ENCODE measurements at regions not wholly inside any gene's neighbourhood (a gene's known extent, or its start where the extent isn't known, plus 50 kb on each side); places are given as distances from the start of the nearest gene placed in this dataset.
"Not testable (repeated sequence)": the region's sequence is repeated elsewhere in the genome, so short reads cannot be mapped to it uniquely, and the experiment has no call there.

DNA sequence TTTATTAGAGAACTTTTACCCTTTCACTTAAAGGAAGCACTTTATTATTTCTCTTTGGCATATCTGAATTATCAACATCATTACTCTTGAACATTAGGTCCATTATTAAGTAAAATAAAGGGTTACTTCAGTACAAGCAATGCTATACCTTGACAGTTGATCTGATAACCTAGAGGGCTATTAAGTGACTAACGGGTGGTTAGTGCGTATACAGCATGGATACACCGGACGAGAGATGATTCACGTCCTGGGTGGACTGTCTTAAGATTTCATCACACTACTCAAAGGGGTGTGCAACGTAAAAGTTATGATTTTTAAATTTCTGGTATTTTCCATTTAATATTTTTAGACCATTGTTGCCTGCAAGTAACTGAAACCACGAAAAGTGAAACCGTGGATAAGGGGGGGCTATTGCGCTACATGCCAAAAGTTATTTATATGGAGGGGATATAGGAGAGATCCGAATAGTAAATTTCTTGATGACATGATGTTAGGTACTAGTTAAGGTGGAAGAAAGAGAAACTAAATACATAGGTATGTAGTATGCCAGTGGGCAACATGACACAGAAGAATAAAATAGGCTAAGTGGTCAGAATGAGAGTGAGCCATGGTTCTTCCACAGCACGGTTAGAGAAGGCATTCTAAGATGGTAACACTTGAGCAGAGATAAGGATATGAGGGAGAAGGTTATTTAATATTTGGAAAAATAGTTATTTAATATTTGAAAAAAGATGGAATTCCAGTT is 230.8 kb upstream of the ANKRD50 start:
- no peak for DNase-seq (ENCODE audit: low spot score)

DNA sequence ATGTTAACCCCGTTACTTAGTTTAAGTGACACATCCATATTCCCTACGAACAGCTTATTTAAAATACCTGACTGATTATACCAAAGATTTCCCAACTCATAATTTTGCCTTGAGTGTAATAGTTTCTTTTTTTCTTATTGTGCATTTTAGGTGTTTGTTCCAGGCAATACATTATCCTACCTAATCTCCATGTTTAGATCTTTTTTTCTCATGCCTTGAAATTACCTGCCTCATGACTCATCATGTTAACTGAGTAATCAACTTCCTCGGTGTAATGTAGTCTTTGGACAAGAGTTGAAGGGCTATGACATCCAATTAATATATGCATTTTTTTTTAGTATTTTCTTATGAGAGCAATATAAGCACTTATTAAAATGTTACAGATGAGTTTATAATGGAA is 228.7 kb upstream of the ANKRD50 start:
- peak; percentile 56 for DNase-seq (ENCODE audit: low spot score)

DNA sequence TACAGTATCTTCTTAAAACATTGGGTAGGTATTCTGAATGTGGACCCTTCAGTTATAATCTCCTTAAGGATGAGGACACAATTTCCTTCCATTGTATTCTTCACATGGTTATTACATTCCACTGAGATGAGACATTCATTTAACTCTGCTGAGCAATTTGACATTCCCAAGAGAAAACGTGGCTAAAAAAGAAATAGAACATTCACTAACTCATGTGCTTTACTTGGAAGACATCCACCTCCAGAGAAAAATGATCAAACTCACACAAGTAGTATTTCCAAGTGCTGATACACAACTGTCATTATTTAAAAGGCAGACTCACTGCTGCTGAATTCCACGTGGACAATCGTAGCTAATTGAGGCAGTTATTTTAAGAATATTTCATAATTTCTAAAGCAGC is 227.9 kb upstream of the ANKRD50 start:
- peak; percentile 95 for DNase-seq (ENCODE audit: low spot score)

DNA sequence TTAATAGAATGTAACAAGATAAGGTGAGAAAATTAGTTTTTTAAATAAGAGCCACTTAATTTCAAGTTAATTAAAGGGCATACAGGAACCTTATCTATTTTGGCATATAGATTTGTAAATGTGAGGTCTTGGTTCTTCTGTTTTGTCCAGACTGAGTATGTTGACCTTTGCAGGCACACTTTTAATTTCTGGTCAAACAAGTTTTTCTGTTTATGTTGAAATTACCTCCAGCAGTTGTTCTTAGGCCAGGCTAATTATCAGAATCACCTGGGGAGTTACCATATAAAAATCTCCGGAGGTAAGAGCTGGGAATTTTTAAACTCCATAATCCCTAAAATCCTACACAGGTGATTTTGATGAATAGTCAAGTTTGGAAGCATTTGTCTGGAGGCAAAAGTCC is 227.4 kb upstream of the ANKRD50 start:
- no peak for DNase-seq (ENCODE audit: low spot score)

DNA sequence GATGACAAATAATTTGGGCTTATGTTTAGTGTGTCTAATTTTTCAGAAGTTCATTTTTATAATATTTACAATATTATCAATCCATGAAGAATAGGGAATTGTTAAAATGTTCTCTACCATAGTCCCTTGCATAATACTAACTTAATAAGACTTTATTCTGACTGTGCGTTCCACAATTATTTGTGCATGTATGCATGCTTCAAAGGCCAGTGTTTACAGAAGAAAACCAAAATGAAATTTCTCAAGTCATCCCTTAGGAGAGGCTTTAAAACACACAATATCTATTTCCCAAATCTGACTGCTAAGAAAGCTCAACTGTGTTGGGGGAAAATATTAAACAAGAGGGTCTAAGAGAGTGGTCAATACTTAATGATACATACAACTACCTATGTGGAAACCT is 226.3 kb upstream of the ANKRD50 start:
- no peak for DNase-seq (ENCODE audit: low spot score)

DNA sequence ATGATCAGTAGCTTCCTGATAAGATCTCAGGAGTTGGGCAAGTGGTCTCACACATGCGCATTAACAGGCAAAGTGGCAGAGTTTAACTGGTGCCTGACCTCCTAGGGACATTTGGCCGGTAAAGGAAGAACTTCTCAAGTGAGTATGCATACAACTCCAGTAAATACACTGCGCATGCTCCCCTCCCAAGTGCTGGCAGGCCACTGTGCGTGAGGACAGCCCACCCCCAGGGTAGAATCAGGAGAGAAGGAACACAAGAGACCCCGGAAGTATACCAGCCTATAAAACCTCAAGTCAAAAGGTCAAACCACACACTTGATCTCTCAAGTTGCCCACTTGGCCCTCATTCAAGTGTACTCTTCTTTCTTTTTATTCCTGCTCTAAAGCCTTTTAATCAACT is 225.5 kb upstream of the ANKRD50 start:
- DNase-seq (ENCODE audit: low spot score): no peak

DNA sequence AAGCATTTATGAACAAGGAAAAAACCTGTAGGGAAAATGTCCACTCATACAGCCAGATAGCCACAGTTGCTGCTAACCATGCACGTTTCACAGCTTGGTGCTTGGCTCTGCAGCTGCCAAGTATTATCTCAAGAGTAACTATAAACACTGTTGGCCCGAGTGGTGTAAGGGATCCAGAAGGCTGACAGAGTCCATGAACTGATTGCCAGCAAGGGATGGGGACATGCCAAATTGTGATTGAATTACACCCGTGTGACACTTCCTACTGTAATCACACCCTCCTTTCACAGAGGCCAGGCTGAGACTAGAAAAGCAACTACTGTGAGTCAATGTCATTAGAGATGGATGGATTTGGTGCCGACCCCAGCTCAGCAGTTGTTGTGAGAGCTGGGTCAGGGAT is 223.9 kb upstream of the ANKRD50 start:
- no peak for DNase-seq (ENCODE audit: low spot score)

DNA sequence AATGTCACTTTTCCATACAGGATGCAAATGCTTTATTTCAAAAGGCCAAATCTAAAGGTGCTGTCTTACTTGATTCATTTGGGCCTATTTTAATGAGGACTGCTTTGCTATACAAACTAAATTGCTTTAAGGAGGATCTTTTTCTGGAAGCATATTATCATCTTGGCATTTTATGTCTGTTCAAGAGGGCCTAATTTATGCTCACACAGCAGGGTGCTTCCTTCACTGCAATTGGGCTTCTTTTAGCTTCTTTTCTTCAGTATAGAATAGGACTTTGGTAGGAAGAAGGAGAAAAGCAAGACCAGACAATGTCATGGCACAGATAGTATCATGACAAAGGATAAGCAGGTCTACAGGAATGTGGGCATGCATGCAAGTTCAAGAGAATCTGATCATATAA is 222.4 kb upstream of the ANKRD50 start:
- DNase-seq (ENCODE audit: low spot score): no peak

DNA sequence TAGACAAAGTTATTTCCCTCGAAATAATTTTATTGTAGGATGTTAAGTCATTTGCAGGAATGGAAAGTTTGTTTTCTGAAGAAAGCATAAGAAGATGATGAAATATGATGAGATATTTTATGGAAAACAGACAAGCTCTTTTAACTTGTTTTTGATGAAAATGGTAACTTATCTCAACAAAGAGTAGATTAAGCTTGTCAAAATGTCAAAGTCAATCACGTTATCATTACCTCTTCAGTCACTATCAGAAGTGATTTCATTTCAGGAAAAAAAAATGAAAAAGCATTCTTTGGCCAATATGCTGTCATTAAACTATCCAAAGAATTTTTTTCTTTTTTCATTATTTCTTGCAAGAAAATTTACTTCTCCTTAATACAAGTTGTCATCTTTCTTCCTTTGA is 221.0 kb upstream of the ANKRD50 start:
- no peak for DNase-seq (ENCODE audit: low spot score)

DNA sequence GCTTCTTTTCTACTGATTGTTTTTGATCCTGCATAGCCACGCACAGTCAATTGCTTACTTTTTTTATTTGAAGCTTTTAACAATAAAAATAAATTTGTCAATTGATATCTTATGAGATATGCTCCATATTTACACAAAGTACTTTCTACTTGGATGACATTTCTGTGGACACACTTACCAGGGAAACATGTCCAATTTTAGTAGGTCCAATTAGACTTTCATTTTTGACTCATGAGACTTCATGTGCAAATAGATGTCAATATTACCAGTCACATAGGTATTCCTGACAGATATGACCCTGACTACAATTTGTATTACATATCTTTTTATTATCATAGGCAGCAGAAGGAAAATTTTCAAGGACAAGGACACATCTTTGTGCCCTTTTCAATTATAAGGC is 219.9 kb upstream of the ANKRD50 start:
- DNase-seq (ENCODE audit: low spot score): no peak

DNA sequence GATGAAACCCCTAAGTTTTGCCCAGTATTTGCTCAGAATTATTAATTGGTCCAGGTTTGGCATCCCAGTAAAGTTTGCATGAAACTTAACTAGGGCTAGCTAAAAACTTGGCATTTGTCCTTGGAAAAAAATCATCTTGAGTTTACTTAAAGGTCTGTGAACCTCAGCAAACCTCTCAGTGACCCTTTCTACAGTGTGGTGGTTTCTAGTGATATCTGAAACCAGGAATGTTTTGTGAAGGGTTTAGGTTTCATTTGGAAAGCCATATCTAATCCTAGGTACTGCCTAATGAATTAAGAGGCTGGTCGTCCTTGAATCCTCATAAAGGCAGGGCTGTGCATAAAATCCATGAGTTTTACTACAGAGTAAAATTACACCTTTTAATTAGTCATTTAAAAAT is 218.5 kb upstream of the ANKRD50 start:
- DNase-seq (ENCODE audit: low spot score): no peak

DNA sequence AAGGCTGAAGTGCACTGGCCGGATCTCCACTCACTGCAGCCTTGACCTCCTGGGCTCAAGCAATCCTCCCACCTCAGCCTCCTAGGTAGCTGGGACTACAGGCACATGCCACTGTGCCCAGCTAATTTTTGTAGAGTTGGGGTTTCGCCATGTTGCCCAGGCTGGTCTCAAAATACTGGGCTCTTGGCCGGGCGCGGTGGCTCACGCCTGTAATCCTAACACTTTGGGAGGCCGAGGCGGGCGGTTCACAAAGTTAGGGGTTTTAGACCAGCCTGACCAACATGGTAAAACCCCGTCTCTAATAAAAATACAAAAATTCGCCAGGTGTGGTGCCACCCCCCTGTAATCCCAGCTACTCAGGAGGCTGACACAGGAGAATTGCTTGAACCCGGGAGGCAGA is 210.2 kb upstream of the ANKRD50 start:
- not testable (repeated sequence) for DNase-seq (ENCODE audit: low spot score)

DNA sequence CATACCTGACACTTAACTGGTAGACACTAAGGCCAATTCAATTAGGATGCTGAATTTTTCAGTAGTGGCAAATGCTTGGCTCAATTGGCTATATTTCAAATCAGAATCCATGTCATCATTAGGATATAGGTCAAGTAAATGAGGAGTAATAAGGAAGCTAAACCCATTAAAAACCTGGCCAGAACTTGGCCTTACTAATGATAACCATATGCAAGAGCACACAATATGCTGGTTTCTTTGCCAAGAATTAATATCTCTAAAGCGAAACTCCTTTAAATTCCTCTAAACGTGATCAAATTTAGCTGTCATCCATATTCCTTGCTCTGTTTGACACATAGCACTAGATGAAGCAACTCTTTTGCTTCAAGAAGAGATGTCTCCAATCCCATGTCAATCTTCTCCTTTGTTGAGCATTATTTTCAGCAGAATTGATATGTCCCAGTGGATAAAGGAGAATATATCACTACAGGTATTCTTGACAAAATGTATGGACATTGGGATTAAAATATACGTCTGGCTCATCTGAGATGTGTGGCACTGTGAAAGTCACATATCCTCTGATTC is 206.1 kb upstream of the ANKRD50 start:
- DNase-seq (ENCODE audit: low spot score): no peak

DNA sequence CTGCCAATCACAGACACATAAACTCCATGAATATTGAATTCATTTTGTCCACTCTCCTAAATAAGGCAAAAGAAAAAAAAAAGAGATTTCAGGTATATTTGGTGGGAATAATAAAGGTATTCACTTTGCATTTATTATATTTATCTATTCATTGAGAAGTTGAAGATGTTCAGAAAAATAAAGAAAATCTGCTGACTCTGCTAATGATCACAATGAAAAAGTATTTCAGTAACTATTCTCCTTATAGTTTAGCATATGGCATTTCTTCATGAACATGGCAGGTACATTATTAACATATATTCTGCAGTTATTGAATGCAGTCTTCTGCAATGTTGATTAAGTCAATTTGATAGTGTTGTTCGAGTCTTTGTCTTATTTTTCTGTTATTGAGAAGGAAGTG is 202.5 kb upstream of the ANKRD50 start:
- no peak for DNase-seq (ENCODE audit: low spot score)

DNA sequence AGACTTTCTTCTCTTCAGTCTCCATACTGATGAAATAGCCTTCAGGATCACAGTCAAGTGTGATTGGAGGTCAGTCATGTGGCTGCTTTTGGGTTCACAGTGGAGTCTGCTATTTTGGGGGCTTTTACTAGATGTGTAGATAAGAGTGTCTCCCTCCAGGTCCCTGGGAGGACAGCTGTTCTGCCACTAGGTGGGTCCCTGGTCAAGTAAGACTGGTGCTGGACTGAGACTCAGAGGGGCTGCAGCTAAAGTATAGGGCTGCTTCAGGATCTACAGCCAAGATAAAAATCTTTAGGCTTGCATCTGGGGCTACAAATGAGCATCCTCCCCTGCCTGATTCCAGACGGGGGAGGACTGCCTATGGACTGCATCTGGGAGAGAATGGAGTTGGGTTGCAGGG is 200.7 kb upstream of the ANKRD50 start:
- no peak for DNase-seq (ENCODE audit: low spot score)

DNA sequence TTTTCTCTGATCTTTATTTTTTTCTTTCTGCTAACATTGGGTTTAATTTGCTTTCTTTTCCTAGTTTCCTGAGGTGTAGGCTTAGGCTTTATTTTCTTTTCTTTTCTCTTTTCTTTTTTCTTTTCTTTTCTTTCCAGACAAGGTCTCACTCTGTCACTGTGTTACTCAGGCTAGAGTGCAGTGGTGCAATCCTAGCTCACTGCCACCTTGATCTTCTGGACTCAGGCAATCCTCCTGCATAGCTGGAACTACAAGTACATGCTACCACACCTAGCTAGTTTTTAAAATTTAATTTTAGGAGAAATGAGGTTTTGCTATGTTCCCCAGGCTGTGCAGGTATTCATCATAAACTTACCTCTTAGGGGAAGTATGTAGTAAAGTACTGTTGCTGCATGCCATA is 197.8 kb upstream of the ANKRD50 start:
- no peak for DNase-seq (ENCODE audit: low spot score)

DNA sequence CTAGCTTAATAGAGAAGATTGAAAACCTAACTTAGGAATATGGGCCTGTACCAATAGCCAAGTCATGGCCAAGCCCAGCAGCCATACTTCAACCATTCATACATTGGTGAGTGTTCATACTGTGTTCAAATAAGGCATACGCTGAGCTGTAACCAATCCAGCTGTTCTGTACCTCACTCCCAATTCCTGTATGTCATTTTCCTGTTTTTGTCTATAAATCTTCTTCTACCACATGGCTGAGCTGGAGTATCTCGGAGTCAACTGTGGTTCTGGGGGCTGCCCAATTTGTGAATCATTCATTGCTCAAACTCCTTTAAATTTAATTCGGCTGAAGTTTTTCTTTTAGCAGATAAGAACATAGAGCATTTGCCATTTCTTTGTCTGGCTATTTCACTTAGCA is 195.3 kb upstream of the ANKRD50 start:
- DNase-seq (ENCODE audit: low spot score): no peak

DNA sequence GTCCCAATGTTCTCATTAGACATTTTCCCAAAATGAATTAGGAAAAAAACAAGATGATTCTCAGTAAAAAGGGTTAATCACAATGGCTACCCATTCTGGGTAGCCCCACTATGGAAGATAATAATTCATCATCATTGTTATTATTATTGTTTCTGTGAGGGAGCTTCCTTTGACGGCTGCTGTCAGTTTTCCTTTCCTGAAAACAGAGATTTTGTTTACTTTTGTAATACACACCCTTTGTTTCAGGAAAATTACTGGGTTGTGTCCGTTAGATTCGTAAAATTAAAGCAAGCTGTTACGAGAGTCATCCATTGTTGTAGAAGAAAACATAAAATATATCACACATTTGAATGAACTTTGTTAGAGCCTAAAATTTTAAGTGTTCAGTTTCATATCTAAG is 192.9 kb upstream of the ANKRD50 start:
- DNase-seq (ENCODE audit: low spot score): no peak

DNA sequence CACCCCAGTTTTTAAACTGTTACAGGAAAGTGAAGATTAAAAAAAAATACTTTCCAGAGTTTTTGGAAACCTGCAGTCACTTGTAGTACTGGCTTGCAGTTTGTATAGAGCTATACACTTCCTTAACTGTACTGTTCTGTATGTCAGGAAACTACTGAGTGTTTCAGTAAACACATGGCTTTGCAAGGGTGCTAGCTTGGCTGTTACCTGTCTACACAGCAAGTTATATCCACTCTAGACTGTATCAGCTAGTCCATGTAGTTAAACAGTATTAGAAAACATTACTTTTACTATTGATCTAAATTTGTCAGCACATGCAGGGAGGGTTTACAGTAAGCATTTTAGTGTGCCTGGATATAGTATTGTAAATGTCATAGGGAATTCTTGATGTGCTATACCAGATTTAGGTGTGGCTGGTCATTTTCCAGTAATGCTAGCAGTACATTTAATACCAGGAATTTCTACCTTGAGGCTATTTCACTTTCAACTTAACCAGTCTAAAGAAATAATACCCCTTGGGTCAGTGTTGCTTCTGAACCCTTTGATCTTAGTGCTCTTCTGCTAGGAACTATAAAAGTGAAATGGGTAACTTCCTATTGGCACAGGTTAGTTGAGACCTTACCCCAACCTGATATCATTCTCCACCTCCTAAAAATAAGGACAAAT is 192.3 kb upstream of the ANKRD50 start:
- no peak for DNase-seq (ENCODE audit: low spot score)

DNA sequence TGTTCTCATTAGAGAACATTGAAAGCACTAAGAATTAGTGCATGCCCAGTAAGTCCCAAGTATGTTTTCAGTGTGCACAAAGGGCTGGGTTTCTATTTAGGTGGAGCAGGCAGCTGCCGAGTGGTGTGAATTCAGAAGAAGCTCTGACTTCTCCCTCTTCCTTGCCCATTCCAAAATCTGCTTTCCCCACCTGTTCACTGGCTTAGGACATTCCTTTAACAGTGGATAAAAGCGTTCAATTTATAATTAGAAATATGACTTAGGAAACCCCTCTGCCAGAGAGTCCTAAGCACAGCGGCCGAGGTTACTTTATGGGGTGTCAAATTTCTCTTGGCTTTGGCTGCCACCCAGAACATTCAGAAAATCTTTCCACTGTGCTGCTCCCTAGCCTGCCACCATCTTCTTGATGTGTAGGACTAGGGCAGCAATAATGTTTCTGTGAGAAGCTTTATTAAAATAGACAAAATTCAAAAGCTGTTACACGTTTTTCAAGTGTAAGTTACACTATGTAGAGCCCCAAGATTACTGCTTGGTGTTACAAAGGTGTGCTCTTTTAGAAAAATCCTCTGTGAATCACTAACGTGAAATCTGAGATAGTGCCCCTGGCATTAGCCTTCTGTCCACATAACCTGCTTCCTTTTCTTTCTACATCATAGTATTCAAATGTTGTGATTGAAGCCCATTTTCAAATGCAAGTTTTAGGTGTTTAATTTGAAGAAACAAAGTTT is 191.6 kb upstream of the ANKRD50 start:
- peak; percentile 17 for DNase-seq (ENCODE audit: low spot score)

DNA sequence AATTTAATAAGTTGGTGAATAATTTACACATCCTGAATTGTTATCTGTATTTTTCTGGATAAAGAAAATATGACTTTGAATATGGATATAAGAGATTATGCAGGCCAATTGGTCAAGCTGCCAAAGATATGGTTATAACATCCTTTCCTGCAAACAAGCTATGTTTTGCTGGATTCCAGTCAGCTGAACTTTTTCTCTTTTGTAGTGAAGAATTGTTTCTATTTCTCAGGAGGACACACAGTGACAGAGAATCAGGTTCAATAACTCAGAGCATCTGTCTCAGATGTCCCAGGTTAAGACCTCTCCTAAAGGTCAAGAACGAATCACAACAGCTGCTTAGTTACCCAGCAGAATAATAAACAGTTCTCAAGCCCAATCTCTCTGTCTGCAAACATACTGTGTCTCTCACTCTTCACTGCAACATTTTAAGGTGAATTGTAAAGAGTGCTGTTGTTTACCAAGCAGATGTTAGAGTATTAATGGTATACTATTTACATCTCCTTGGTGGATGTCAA is 189.5 kb upstream of the ANKRD50 start:
- DNase-seq (ENCODE audit: low spot score): no peak

DNA sequence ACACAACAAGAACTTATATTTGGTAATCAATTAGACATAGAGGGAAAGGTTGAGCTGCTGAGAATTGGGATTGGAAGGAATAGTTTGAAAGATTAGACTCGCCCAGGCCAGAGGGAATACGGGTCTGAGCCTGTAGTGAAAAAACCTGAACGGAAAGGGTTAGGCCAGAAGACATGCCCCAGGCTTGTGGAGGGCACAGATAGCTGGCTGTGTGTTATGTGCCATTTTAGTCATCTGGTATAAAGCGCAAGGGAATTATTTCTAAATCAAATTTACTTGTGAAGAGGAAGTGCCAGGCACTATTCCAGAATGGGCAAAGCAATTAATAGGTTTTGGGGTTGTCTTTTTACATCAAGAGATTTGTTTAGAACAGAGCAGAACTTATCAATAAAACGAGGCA is 187.5 kb upstream of the ANKRD50 start:
- no peak for DNase-seq (ENCODE audit: low spot score)

DNA sequence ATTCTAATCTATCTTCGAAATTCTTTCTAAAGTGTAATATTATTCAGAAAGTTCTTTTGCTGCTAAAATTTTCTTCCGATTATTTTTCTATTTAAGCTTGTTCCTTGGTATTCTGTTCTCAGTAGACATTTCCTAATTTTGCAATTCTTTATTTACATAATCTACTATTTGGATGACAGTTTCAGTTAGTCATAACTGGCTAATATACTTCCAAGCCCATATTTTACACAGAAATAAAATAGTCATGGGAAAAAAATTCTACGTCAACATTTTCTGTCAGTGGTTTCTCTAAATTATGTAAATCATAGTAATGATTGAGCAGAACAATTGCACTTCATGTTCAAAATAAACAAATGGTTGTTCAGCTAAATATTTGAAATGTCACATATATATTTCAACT is 178.0 kb upstream of the ANKRD50 start:
- no peak for DNase-seq (ENCODE audit: low spot score)

All from kidney tubule cell (primary cell).